Hepatocyte (in vitro differentiated cells): ENCODE measurements at regions not wholly inside any gene's neighbourhood (a gene's known extent, or its start where the extent isn't known, plus 50 kb on each side); places are given as distances from the start of the nearest gene placed in this dataset.

Experiments used
- DNase-seq: peaks from one replicate; pipeline ENCODE4 v3.0.0-alpha.2; 2016; ENCODE audit warnings: low spot score
- H2AFZ ChIP-seq: fragments of 200-600 bp; sonication (generic); 2 replicates; pipeline ENCODE4 v1.6.0; 2016; ENCODE audit warnings: antibody characterized with exemption, mild to moderate bottlenecking
- H3K27ac ChIP-seq: fragments of 200-600 bp; sonication (generic); 2 replicates; pipeline ENCODE4 v1.5.1; 2016; ENCODE audit warnings: mild to moderate bottlenecking
- H3K27me3 ChIP-seq: fragments of 200-600 bp; sonication (generic); 2 replicates; pipeline ENCODE4 v1.6.1; 2016
- H3K36me3 ChIP-seq: fragments of 200-600 bp; sonication (generic); replicated peaks from 2 replicates; pipeline ENCODE4 v1.5.1; 2016; ENCODE audit warnings: low read depth; ENCODE audit not compliant: insufficient read depth
- H3K4me1 ChIP-seq: fragments of 200-600 bp; sonication (generic); 2 replicates; pipeline ENCODE4 v1.5.1; 2016; ENCODE audit warnings: mild to moderate bottlenecking, moderate library complexity; ENCODE audit not compliant: insufficient read depth
- H3K4me2 ChIP-seq: fragments of 200-600 bp; sonication (generic); 2 replicates; pipeline ENCODE4 v1.6.0; 2016
- H3K4me3 ChIP-seq: fragments of 200-600 bp; sonication (generic); 2 replicates; pipeline ENCODE4 v1.5.1; 2016; ENCODE audit warnings: mild to moderate bottlenecking
- H3K79me2 ChIP-seq: fragments of 200-600 bp; sonication (generic); 2 replicates; pipeline ENCODE4 v1.6.0; 2017; ENCODE audit warnings: mild to moderate bottlenecking
- H3K9me2 ChIP-seq: fragments of 200-600 bp; sonication (generic); replicated peaks from 2 replicates; pipeline ENCODE4 v1.6.0; 2017; ENCODE audit warnings: mild to moderate bottlenecking; ENCODE audit not compliant: insufficient read depth
- H3K9me3 ChIP-seq: fragments of 200-600 bp; sonication (generic); 2 replicates; pipeline ENCODE4 v1.5.1; 2016; ENCODE audit warnings: low read depth, mild to moderate bottlenecking
- H4K20me1 ChIP-seq: fragments of 200-600 bp; sonication (generic); 2 replicates; pipeline ENCODE4 v1.6.0; 2016; ENCODE audit warnings: mild to moderate bottlenecking; ENCODE audit not compliant: insufficient read depth, poor library complexity, severe bottlenecking
- EZH2 ChIP-seq: fragments of 200-600 bp; sonication (generic); IDR thresholded peaks from 2 replicates; pipeline ENCODE4 v1.6.1; 2016; ENCODE audit warnings: antibody characterized with exemption, mild to moderate bottlenecking, borderline replicate concordance
- EZH2phosphoT487 ChIP-seq: fragments of 200-600 bp; sonication (generic); IDR thresholded peaks from one replicate; pipeline ENCODE4 v1.6.1; 2018; ENCODE audit warnings: antibody characterized with exemption, mild to moderate bottlenecking, low read depth, moderate library complexity; ENCODE audit not compliant: unreplicated experiment, severe bottlenecking
- WGBS: methylation state at CpG from one replicate; pipeline ENCODE4 v1.1.6; 2016; ENCODE audit warnings: low lambda C conversion rate; ENCODE audit errors: missing lambda C conversion rate; 5-methylcytosine and 5-hydroxymethylcytosine counted together
- TF ChIP-seq, protein P1 (sequence below): fragments of 200-600 bp; sonication (generic); IDR thresholded peaks from 2 replicates; pipeline ENCODE4 v1.5.1; 2016; ENCODE audit warnings: antibody characterized with exemption, mild to moderate bottlenecking; ENCODE audit not compliant: poor library complexity

DNA sequence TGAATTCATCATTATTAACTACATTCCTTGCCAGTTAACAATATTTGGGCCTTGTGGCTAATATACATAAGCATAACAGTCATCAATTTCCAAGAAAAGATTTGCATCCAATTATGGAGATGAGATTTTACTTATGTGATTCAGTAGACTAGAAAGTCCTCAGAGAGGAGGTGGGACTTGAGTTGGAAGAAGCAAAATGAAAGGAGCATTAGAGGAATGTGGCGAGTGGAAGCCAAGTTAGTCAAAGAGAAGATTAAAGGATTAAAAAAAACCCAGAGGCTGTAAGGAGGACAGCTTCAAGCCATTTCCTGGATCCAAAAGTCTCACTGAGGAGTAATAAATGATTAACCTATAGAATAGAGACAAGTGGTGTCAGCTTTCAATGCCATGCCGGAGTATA is 1099.4 kb upstream of the IGFBP7 start:
- Histone ChIP-seq H3K27me3 (no peaks in the 10 kb centered on the region), H3K36me3 (no peaks in the 10 kb centered on the region), H3K4me2 (no peak overlapping the region), H3K27ac (no peak overlapping the region), H3K4me1 (no peaks in the 10 kb centered on the region), H3K4me3 (no peak overlapping the region), H3K79me2 (no peaks in the 10 kb centered on the region), H3K9me2 (no peaks in the 10 kb centered on the region), H3K9me3 (no peaks in the 10 kb centered on the region), H2AFZ (no peak overlapping the region), H4K20me1 (no peaks in the 10 kb centered on the region)
- no peak for TF ChIP-seq EZH2phosphoT487
- no peak for TF ChIP-seq EZH2
- TF ChIP-seq, protein P1, sequence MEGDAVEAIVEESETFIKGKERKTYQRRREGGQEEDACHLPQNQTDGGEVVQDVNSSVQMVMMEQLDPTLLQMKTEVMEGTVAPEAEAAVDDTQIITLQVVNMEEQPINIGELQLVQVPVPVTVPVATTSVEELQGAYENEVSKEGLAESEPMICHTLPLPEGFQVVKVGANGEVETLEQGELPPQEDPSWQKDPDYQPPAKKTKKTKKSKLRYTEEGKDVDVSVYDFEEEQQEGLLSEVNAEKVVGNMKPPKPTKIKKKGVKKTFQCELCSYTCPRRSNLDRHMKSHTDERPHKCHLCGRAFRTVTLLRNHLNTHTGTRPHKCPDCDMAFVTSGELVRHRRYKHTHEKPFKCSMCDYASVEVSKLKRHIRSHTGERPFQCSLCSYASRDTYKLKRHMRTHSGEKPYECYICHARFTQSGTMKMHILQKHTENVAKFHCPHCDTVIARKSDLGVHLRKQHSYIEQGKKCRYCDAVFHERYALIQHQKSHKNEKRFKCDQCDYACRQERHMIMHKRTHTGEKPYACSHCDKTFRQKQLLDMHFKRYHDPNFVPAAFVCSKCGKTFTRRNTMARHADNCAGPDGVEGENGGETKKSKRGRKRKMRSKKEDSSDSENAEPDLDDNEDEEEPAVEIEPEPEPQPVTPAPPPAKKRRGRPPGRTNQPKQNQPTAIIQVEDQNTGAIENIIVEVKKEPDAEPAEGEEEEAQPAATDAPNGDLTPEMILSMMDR = no peak
- DNase-seq = no peak
- WGBS = 65% methylated on average over 2 of the region's 2 CpGs

DNA sequence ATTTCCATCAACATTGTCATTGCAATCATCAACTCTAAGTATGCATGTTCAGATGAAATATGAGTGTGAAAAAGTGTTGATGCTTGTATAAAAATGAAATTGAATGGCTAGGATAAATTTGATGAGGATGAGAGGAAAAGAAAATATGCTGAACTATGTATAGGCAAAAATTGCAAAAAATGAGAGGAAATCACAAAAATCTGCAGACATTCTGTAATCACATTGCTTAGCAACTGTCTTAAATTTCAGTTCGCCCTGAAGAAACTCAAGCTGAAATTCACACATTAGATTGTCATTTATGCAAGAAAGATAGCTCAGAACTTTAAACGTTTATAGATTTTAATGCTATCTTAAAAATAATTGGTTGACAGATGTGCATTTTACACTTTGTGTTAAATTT is 1098.8 kb upstream of the IGFBP7 start:
- H3K4me1 ChIP-seq = no peaks in the 10 kb centered on the region
- H3K4me3 ChIP-seq = no peak overlapping the region
- H3K27me3 ChIP-seq = no peaks in the 10 kb centered on the region
- no peaks in the 10 kb centered on the region for H4K20me1 ChIP-seq
- no peaks in the 10 kb centered on the region for H3K79me2 ChIP-seq
- no peaks in the 10 kb centered on the region for H3K36me3 ChIP-seq
- WGBS = 83% methylated on average over 2 of the region's 2 CpGs
- H2AFZ ChIP-seq = no peak overlapping the region
- H3K4me2 ChIP-seq = no peak overlapping the region
- TF ChIP-seq EZH2 = no peak
- no peak for TF ChIP-seq EZH2phosphoT487
- TF ChIP-seq, protein P1 = no peak
- no peaks in the 10 kb centered on the region for H3K9me2 ChIP-seq
- no peak overlapping the region for H3K27ac ChIP-seq
- no peaks in the 10 kb centered on the region for H3K9me3 ChIP-seq
- DNase-seq = no peak

DNA sequence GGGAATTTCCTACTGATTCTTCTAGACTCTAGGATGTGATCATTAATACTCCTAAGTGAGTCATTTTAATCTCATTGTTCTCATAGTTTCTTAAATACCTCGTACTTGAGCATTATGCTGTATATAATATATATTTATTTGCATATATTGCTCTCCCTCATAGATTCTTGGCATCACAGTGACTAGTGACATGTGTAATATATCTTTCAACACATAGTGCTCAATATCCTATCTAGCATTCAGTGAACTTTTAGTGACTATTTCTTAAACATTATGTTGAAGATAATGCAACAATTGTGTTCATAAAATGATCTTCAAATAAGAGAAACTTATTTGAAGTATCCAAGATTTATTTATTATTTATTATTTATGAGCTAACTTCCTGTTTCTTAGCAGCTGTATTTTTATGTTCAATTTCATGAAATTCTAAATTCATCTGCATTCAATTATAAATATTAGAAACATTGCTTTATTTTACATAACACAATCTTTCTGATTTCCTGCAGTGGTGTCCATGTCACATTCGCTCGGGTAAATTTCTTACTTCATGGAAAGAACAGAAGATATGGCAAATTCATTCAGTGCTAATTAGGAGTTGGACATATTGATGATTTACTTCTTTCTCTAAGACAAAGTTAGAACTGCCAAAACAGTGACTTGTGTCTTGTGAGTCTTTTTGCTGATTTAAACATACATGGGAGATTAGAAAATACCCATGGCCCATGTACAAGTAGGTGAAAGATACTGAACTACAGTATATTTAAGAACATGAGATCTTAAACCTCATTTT is 1095.5 kb upstream of the IGFBP7 start:
- Histone ChIP-seq H4K20me1 (no peaks in the 10 kb centered on the region), H2AFZ (no peak overlapping the region), H3K4me1 (no peaks in the 10 kb centered on the region), H3K4me3 (no peak overlapping the region), H3K27me3 (no peaks in the 10 kb centered on the region), H3K9me2 (no peaks in the 10 kb centered on the region), H3K79me2 (no peaks in the 10 kb centered on the region), H3K36me3 (no peaks in the 10 kb centered on the region), H3K9me3 (no peaks in the 10 kb centered on the region), H3K27ac (no peak overlapping the region), H3K4me2 (no peak overlapping the region)
- no peak for TF ChIP-seq EZH2phosphoT487
- TF ChIP-seq, protein P1 = no peak
- TF ChIP-seq EZH2 = no peak
- DNase-seq = no peak
- 91% methylated on average over 3 of the region's 3 CpGs for WGBS
